IMR-90 (cell line): ENCODE measurements at regions not wholly inside any gene's neighbourhood (a gene's known extent, or its start where the extent isn't known, plus 50 kb on each side); places are given as distances from the start of the nearest gene placed in this dataset.

Experiments used
- ATAC-seq: fragments of 200-7000 bp; cut with Tn5 transposase; 2 replicates; pipeline ENCODE4 v1.9.1; 2020; ENCODE audit warnings: low read depth, mild to moderate bottlenecking, moderate library complexity
- BruUV-seq: library from RNA; stranded (reverse); fragments of 400-500 nt; replicated peaks from 2 replicates; lab custom pipeline; 2021; lab: Mats Ljungman, UMichigan
- CTCF ChIA-PET: fragments of 300-600 bp; formaldehyde crosslinking; extraction: SDS; loops from one replicate; lab custom pipeline; 2021; ENCODE audit warnings: antibody characterized with exemption; lab: Yijun Ruan, JAX
- POLR2A ChIA-PET: fragments of 300-600 bp; sonication (Branson Sonifier 250); formaldehyde crosslinking; loops from one replicate; lab custom pipeline; 2022; ENCODE audit warnings: antibody characterized with exemption; ENCODE audit not compliant: unreplicated experiment; lab: Charles Lee
- DNase-seq: peaks from one replicate; pipeline ENCODE4 v3.0.0; 2013
- H2AFZ ChIP-seq: replicated peaks from 2 replicates; pipeline ENCODE3; 2013; ENCODE audit warnings: low read length, mild to moderate bottlenecking; ENCODE audit not compliant: poor library complexity
- H2AK5ac ChIP-seq: 2 replicates; pipeline ENCODE4 v1.6.1; 2013; ENCODE audit warnings: low read depth, low read length, inconsistent platforms
- H2AK9ac ChIP-seq: replicated peaks from 2 replicates; pipeline ENCODE3; 2013; ENCODE audit warnings: mild to moderate bottlenecking, low read depth, low read length, moderate library complexity; ENCODE audit not compliant: poor library complexity
- H2BK120ac ChIP-seq: 2 replicates; pipeline ENCODE4 v1.6.1; 2013; ENCODE audit warnings: low read depth, low read length, inconsistent platforms
- H2BK15ac ChIP-seq: 3 replicates; pipeline ENCODE4 v1.6.1; 2013; ENCODE audit warnings: low read depth, low read length, inconsistent platforms
- H2BK20ac ChIP-seq: 2 replicates; pipeline ENCODE4 v1.6.1; 2013; ENCODE audit warnings: low read depth, mild to moderate bottlenecking, inconsistent platforms, low read length, moderate library complexity
- H2BK5ac ChIP-seq: 2 replicates; pipeline ENCODE4 v1.6.1; 2013; ENCODE audit warnings: mild to moderate bottlenecking, low read depth, low read length, inconsistent platforms; ENCODE audit not compliant: poor library complexity, severe bottlenecking
- H3K14ac ChIP-seq: replicated peaks from 2 replicates; pipeline ENCODE4 v1.6.1; 2013; ENCODE audit warnings: low read depth, low read length, inconsistent platforms
- H3K18ac ChIP-seq: 2 replicates; pipeline ENCODE4 v1.6.1; 2013; ENCODE audit warnings: low read depth, low read length, control low read depth
- H3K23ac ChIP-seq: 2 replicates; pipeline ENCODE4 v1.6.1; 2013; ENCODE audit warnings: low read depth, low read length, inconsistent platforms
- H3K27ac ChIP-seq: 2 replicates; pipeline ENCODE4 v1.5.1; 2013; ENCODE audit warnings: mild to moderate bottlenecking, control low read depth, low read length; ENCODE audit not compliant: insufficient read depth
- H3K27me3 ChIP-seq: 2 replicates; pipeline ENCODE4 v1.6.1; 2013; ENCODE audit warnings: low read length; ENCODE audit not compliant: control insufficient read depth, insufficient read depth
- H3K36me3 ChIP-seq: 2 replicates; pipeline ENCODE4 v1.6.1; 2013; ENCODE audit warnings: low read length, mixed read lengths; ENCODE audit not compliant: control insufficient read depth, insufficient read depth
- H3K4ac ChIP-seq: 2 replicates; pipeline ENCODE4 v1.6.1; 2013; ENCODE audit warnings: low read depth, low read length, inconsistent platforms
- H3K4me1 ChIP-seq: 2 replicates; pipeline ENCODE4 v1.6.1; 2013; ENCODE audit warnings: low read length, mixed read lengths; ENCODE audit not compliant: control insufficient read depth, insufficient read depth
- H3K4me2 ChIP-seq: 2 replicates; pipeline ENCODE4 v1.6.1; 2013; ENCODE audit warnings: low read depth, mild to moderate bottlenecking, control low read depth, low read length, moderate library complexity
- H3K4me3 ChIP-seq: 2 replicates; pipeline ENCODE4 v1.5.1; 2013; ENCODE audit warnings: low read depth, mild to moderate bottlenecking, control low read depth, low read length, moderate library complexity; ENCODE audit not compliant: insufficient read depth
- H3K56ac ChIP-seq: 2 replicates; pipeline ENCODE4 v1.6.1; 2013; ENCODE audit warnings: low read length, inconsistent platforms; ENCODE audit not compliant: insufficient read depth; ENCODE audit errors: extremely low read depth
- H3K79me1 ChIP-seq, 2 experiments: 2 replicates each; pipeline ENCODE4 v1.6.1; 2013; ENCODE audit warnings: low read length in 2 of 2, inconsistent platforms in 1 of 2, low read depth in 1 of 2
- H3K9ac ChIP-seq: 2 replicates; pipeline ENCODE4 v1.6.1; 2013; ENCODE audit warnings: low read depth, low read length, control low read depth
- H3K9me1 ChIP-seq: 2 replicates; pipeline ENCODE4 v1.6.1; 2013; ENCODE audit warnings: low read length, inconsistent platforms; ENCODE audit not compliant: insufficient read depth
- H3K9me3 ChIP-seq: 2 replicates; pipeline ENCODE4 v1.6.1; 2013; ENCODE audit warnings: low read length; ENCODE audit not compliant: control insufficient read depth, insufficient read depth
- H4K20me1 ChIP-seq: 2 replicates; pipeline ENCODE4 v1.6.1; 2013; ENCODE audit warnings: low read length, inconsistent platforms; ENCODE audit not compliant: insufficient read depth
- H4K5ac ChIP-seq: 2 replicates; pipeline ENCODE4 v1.6.1; 2013; ENCODE audit warnings: mild to moderate bottlenecking, low read depth, low read length, control low read depth
- H4K8ac ChIP-seq, 2 experiments: 2 replicates each; pipeline ENCODE4 v1.6.1; 2013; ENCODE audit warnings: low read depth in 2 of 2, low read length in 2 of 2, control low read depth in 1 of 2, inconsistent platforms in 1 of 2
- H4K91ac ChIP-seq: 2 replicates; pipeline ENCODE4 v1.6.1; 2013; ENCODE audit warnings: low read depth, low read length, inconsistent platforms; ENCODE audit not compliant: insufficient read depth
- BHLHE40 ChIP-seq: fragments of 150-350 bp; IDR thresholded peaks from 2 replicates; pipeline ENCODE4 v1.6.1; 2016; ENCODE audit warnings: mild to moderate bottlenecking, low read depth, low read length
- CEBPB ChIP-seq: IDR thresholded peaks from 2 replicates; pipeline ENCODE4 v1.6.1; 2012; ENCODE audit warnings: low read depth, low read length, improper control_type of control experiment
- CHD1 ChIP-seq: IDR thresholded peaks from 2 replicates; pipeline ENCODE4 v1.6.1; 2012; ENCODE audit warnings: low read depth, low read length, improper control_type of control experiment
- CTCF ChIP-seq: conservative IDR thresholded peaks from 2 replicates; pipeline ENCODE4 v1.5.1; 2012; ENCODE audit warnings: mild to moderate bottlenecking, low read depth, low read length, improper control_type of control experiment
- ELK1 ChIP-seq: fragments of 150-350 bp; IDR thresholded peaks from 2 replicates; pipeline ENCODE4 v1.6.1; 2016; ENCODE audit warnings: low read depth, mild to moderate bottlenecking, low read length, moderate library complexity, borderline replicate concordance
- FOS ChIP-seq: fragments of 150-350 bp; IDR thresholded peaks from 2 replicates; pipeline ENCODE4 v1.6.1; 2016; ENCODE audit warnings: low read depth, low read length
- MAFK ChIP-seq: IDR thresholded peaks from 2 replicates; pipeline ENCODE4 v1.6.1; 2012; ENCODE audit warnings: low read depth, low read length, improper control_type of control experiment
- MAZ ChIP-seq: IDR thresholded peaks from 2 replicates; pipeline ENCODE4 v1.6.1; 2012; ENCODE audit warnings: low read depth, mild to moderate bottlenecking, low read length, improper control_type of control experiment, moderate library complexity, borderline replicate concordance
- MXI1 ChIP-seq: IDR thresholded peaks from 2 replicates; pipeline ENCODE4 v1.6.1; 2012; ENCODE audit warnings: low read depth, mild to moderate bottlenecking, low read length, moderate library complexity, borderline replicate concordance
- NFE2L2 ChIP-seq: fragments of 150-350 bp; IDR thresholded peaks from 2 replicates; pipeline ENCODE4 v1.6.1; 2016; ENCODE audit warnings: low read depth, mild to moderate bottlenecking, low read length
- POLR2A ChIP-seq: IDR thresholded peaks from 2 replicates; pipeline ENCODE4 v1.6.1; 2012; ENCODE audit warnings: mild to moderate bottlenecking, low read depth, low read length
- RAD21 ChIP-seq: IDR thresholded peaks from 2 replicates; pipeline ENCODE4 v1.6.1; 2012; ENCODE audit warnings: low read length, improper control_type of control experiment
- RCOR1 ChIP-seq: IDR thresholded peaks from 2 replicates; pipeline ENCODE4 v1.6.1; 2012; ENCODE audit warnings: mild to moderate bottlenecking, low read length, improper control_type of control experiment; ENCODE audit not compliant: insufficient replicate concordance
- RFX5 ChIP-seq: IDR thresholded peaks from 2 replicates; pipeline ENCODE4 v1.8.0; 2012; ENCODE audit warnings: low read depth, mild to moderate bottlenecking, low read length, moderate library complexity
- SMC3 ChIP-seq: fragments of 150-350 bp; IDR thresholded peaks from 2 replicates; pipeline ENCODE4 v1.6.1; 2016; ENCODE audit warnings: low read depth, mild to moderate bottlenecking, antibody characterized with exemption, low read length, moderate library complexity
- USF2 ChIP-seq: fragments of 150-350 bp; IDR thresholded peaks from 2 replicates; pipeline ENCODE4 v1.6.1; 2017; ENCODE audit warnings: mild to moderate bottlenecking, antibody characterized with exemption, low read length, low read depth
- WGBS, 2 experiments: methylation state at CpG; one replicate each; pipeline versions ENCODE4 v1.1.5 to v1.1.7; 2013; ENCODE audit warnings: missing lambda C conversion rate in 2 of 2; ENCODE audit not compliant: insufficient read length in 1 of 2; ENCODE audit errors: extremely low coverage in 2 of 2; 5-methylcytosine and 5-hydroxymethylcytosine counted together
- dilution Hi-C: fragments of 300-500 bp; cut with HindIII; formaldehyde crosslinking; loops from one replicate; pipeline ENCODE4 v1.14.3; 2018; ENCODE audit warnings: low sequenced_read_pairs; ENCODE audit not compliant: unreplicated experiment
- in situ Hi-C: fragments of 300-500 bp; cut with MboI; formaldehyde crosslinking; loops from 3 replicates; pipeline ENCODE4 v1.14.3; 2019; ENCODE audit warnings: low sequenced_read_pairs, inconsistent platforms, mixed read lengths
- intact Hi-C: fragments of 100-400 bp; cut with micrococcal nuclease; formaldehyde crosslinking; loops from 2 replicates; pipeline ENCODE4 v1.10.0; 2022

- POLR2A ChIA-PET, result no interaction called here
- no CpG with 5 or more reads among the region's 1 CpG for WGBS, 2 experiments
Observed at GRCh38 chr3:40731445-40731844, 206.7 kb downstream of the ZNF621 start.

More at GRCh38 chr3:40731445-40731844, 206.7 kb downstream of the ZNF621 start:
- DNase-seq (no peak), ATAC-seq (no peak)
- Histone ChIP-seq H3K79me1 (no peaks in the 10 kb centered on the region), H3K9ac (no peak overlapping the region), H2BK5ac (no peak overlapping the region), H2AK9ac (no peak overlapping the region), H3K9me1 (no peaks in the 10 kb centered on the region), H3K27me3 (no peaks in the 10 kb centered on the region), H3K14ac (no peak overlapping the region), H3K9me3 (no peaks in the 10 kb centered on the region; the same call in 1 of the 2 replicates), H3K56ac (no peak overlapping the region), H4K8ac (no peak overlapping the region), H2AFZ (no peak overlapping the region), H3K36me3 (no peaks in the 10 kb centered on the region), H2AK5ac (no peak overlapping the region), H3K27ac (no peak overlapping the region), H3K4me3 (no peak overlapping the region), H2BK20ac (no peak overlapping the region), H3K4ac (no peak overlapping the region), H4K91ac (no peak overlapping the region), H3K4me1 (no peaks in the 10 kb centered on the region), H4K5ac (no peak overlapping the region), H3K18ac (no peak overlapping the region), H4K20me1 (no peaks in the 10 kb centered on the region), H3K23ac (no peak overlapping the region), H3K4me2 (no peak overlapping the region), H2BK120ac (no peak overlapping the region), H2BK15ac (no peak overlapping the region)
- BruUV-seq, result no TSS peak
- dilution Hi-C loops (no loop called here), intact Hi-C loops (no loop called here), in situ Hi-C loops (no loop called here)
- CTCF ChIA-PET, result no interaction called here
- TF ChIP-seq CEBPB, result no peak
- TF ChIP-seq ELK1, result no peak
- TF ChIP-seq BHLHE40, result no peak
- no peak for TF ChIP-seq CTCF
- TF ChIP-seq CHD1, result no peak
- TF ChIP-seq SMC3, result no peak
- no peak for TF ChIP-seq FOS
- no peak for TF ChIP-seq USF2
- TF ChIP-seq RFX5, result no peak
- TF ChIP-seq MXI1, result no peak
- TF ChIP-seq RCOR1, result no peak
- TF ChIP-seq MAZ, result no peak
- no peak for TF ChIP-seq NFE2L2
- no peak for TF ChIP-seq RAD21
- TF ChIP-seq MAFK, result no peak
- TF ChIP-seq POLR2A, result no peak
